Stimulated activated CD4-positive, alpha-beta T cell treated with anti-CD3 and anti-CD28 coated beads, Interleukin-2, amount 100 ng/mL, for 48 hours (primary cell): ENCODE measurements at regions not wholly inside any gene's neighbourhood (a gene's known extent, or its start where the extent isn't known, plus 50 kb on each side); places are given as distances from the start of the nearest gene placed in this dataset.

Experiments used
- DNase-seq, 2 donors: peaks; one replicate each; pipeline ENCODE4 v3.0.0-alpha.2; 2020

GRCh38 chr13:88103824-88104223 is 432.7 kb downstream of the SLITRK5 start:
- DNase-seq: no peak

- no peak for DNase-seq
Measured at GRCh38 chr13:88104576-88104975, 433.4 kb downstream of the SLITRK5 start.

- DNase-seq: no peak
Measured at GRCh38 chr13:88107570-88107969, 436.4 kb downstream of the SLITRK5 start.

GRCh38 chr13:88112526-88112925 is 441.4 kb downstream of the SLITRK5 start:
- no peak for DNase-seq

GRCh38 chr13:88115976-88116375 is 444.8 kb downstream of the SLITRK5 start:
- DNase-seq: no peak

- no peak for DNase-seq
Measured at GRCh38 chr13:88118952-88119351, 447.8 kb downstream of the SLITRK5 start.

GRCh38 chr13:88124142-88124541 is 453.0 kb downstream of the SLITRK5 start:
- DNase-seq: no peak

GRCh38 chr13:88125055-88125454 is 453.9 kb downstream of the SLITRK5 start:
- no peak for DNase-seq

- DNase-seq: no peak
Measured at GRCh38 chr13:88136098-88136790, 465.1 kb downstream of the SLITRK5 start.

- no peak for DNase-seq
Measured at GRCh38 chr13:88142653-88143052, 471.5 kb downstream of the SLITRK5 start.

- no peak for DNase-seq
Measured at GRCh38 chr13:88144580-88144979, 473.4 kb downstream of the SLITRK5 start.

GRCh38 chr13:88153353-88153752 is 482.2 kb downstream of the SLITRK5 start:
- DNase-seq: no peak

- no peak for DNase-seq
Measured at GRCh38 chr13:88154001-88154400, 482.8 kb downstream of the SLITRK5 start.

GRCh38 chr13:88162076-88162702 is 491.0 kb downstream of the SLITRK5 start:
- no peak for DNase-seq

GRCh38 chr13:88176231-88176630 is 505.1 kb downstream of the SLITRK5 start:
- DNase-seq: no peak

- DNase-seq: no peak
Measured at GRCh38 chr13:88183440-88183839, 512.3 kb downstream of the SLITRK5 start.

GRCh38 chr13:88188986-88189385 is 517.8 kb downstream of the SLITRK5 start:
- no peak for DNase-seq

- no peak for DNase-seq
Measured at GRCh38 chr13:88189728-88190127, 518.6 kb downstream of the SLITRK5 start.

GRCh38 chr13:88196106-88196505 is 524.9 kb downstream of the SLITRK5 start:
- no peak for DNase-seq

GRCh38 chr13:88217372-88217771 is 546.2 kb downstream of the SLITRK5 start:
- DNase-seq: no peak

GRCh38 chr13:88217883-88218282 is 546.7 kb downstream of the SLITRK5 start:
- DNase-seq: no peak

GRCh38 chr13:88223958-88224357 is 552.8 kb downstream of the SLITRK5 start:
- no peak for DNase-seq

- no peak for DNase-seq
Measured at GRCh38 chr13:88235441-88235840, 564.3 kb downstream of the SLITRK5 start.

- no peak for DNase-seq
Measured at GRCh38 chr13:88246239-88246638, 575.1 kb downstream of the SLITRK5 start.

GRCh38 chr13:88248393-88248792 is 577.2 kb downstream of the SLITRK5 start:
- no peak for DNase-seq
